ENCODE measurements at regions not wholly inside any gene's neighbourhood (a gene's known extent, or its start where the extent isn't known, plus 50 kb on each side); places are given as distances from the start of the nearest gene placed in this dataset.
A peak's percentile ranks its signal among the peaks of the same experiment; 100 is the strongest.

- no peak for DNase-seq (ENCODE audit: low spot score)
These were observed 94.3 kb upstream of the NR3C1 start for GRCh38 chr5:143497749-143498148.

- no peak for DNase-seq (ENCODE audit: low spot score)
These were observed 93.5 kb upstream of the NR3C1 start for GRCh38 chr5:143496943-143497342.

GRCh38 chr5:143495821-143496275 lies 92.4 kb upstream of the NR3C1 start:
- DNase-seq (ENCODE audit: low spot score): peak; percentile 93

- DNase-seq (ENCODE audit: low spot score): no peak
These were observed 91.6 kb upstream of the NR3C1 start for GRCh38 chr5:143495110-143495509.

GRCh38 chr5:143494595-143494994 lies 91.1 kb upstream of the NR3C1 start:
- DNase-seq (ENCODE audit: low spot score): peak; percentile 3

GRCh38 chr5:143494162-143494561 lies 90.7 kb upstream of the NR3C1 start:
- peak; percentile 4 for DNase-seq (ENCODE audit: low spot score)

- DNase-seq (ENCODE audit: low spot score): no peak
These were observed 89.3 kb upstream of the NR3C1 start for GRCh38 chr5:143492783-143493182.

GRCh38 chr5:143491646-143492045 lies 88.2 kb upstream of the NR3C1 start:
- no peak for DNase-seq (ENCODE audit: low spot score)

- no peak for DNase-seq (ENCODE audit: low spot score)
These were observed 84.9 kb upstream of the NR3C1 start for GRCh38 chr5:143488381-143488780.

- no peak for DNase-seq (ENCODE audit: low spot score)
These were observed 81.1 kb upstream of the NR3C1 start for GRCh38 chr5:143484601-143485000.

GRCh38 chr5:143481697-143482531 lies 78.4 kb upstream of the NR3C1 start:
- no peak for DNase-seq (ENCODE audit: low spot score)

- DNase-seq (ENCODE audit: low spot score): no peak
These were observed 76.5 kb upstream of the NR3C1 start for GRCh38 chr5:143480001-143480400.

- DNase-seq (ENCODE audit: low spot score): no peak
These were observed 75.9 kb upstream of the NR3C1 start for GRCh38 chr5:143479394-143479793.

GRCh38 chr5:143476601-143477211 lies 73.2 kb upstream of the NR3C1 start:
- DNase-seq (ENCODE audit: low spot score): no peak

- no peak for DNase-seq (ENCODE audit: low spot score)
These were observed 71.1 kb upstream of the NR3C1 start for GRCh38 chr5:143474616-143475015.

GRCh38 chr5:143473481-143473880 lies 70.0 kb upstream of the NR3C1 start:
- no peak for DNase-seq (ENCODE audit: low spot score)

GRCh38 chr5:143472576-143472975 lies 69.1 kb upstream of the NR3C1 start:
- DNase-seq (ENCODE audit: low spot score): no peak

- DNase-seq (ENCODE audit: low spot score): no peak
These were observed 68.4 kb upstream of the NR3C1 start for GRCh38 chr5:143471666-143472464.

GRCh38 chr5:143471041-143471509 lies 67.6 kb upstream of the NR3C1 start:
- DNase-seq (ENCODE audit: low spot score): no peak

- DNase-seq (ENCODE audit: low spot score): no peak
These were observed 66.6 kb upstream of the NR3C1 start for GRCh38 chr5:143470120-143470519.

GRCh38 chr5:143469125-143469524 lies 65.6 kb upstream of the NR3C1 start:
- no peak for DNase-seq (ENCODE audit: low spot score)

GRCh38 chr5:143466632-143467031 lies 63.1 kb upstream of the NR3C1 start:
- no peak for DNase-seq (ENCODE audit: low spot score)

Data from cerebellar cortex (tissue), 1 donor.